HAP-1 (cell line): ENCODE measurements at regions not wholly inside any gene's neighbourhood (a gene's known extent, or its start where the extent isn't known, plus 50 kb on each side); places are given as distances from the start of the nearest gene placed in this dataset.

Source experiments
- DNase-seq, 2 experiments: peaks; one replicate each; pipeline ENCODE4 v3.0.0-alpha.2; 2016 to 2020; ENCODE audit warnings: low spot score in 2 of 2
- H3K27me3 ChIP-seq: fragments of 250-450 bp; sonication (Bioruptor Pico); 2 replicates; pipeline ENCODE4 v1.5.1; 2020; ENCODE audit warnings: low read depth, mild to moderate bottlenecking, moderate library complexity
- H3K36me3 ChIP-seq: fragments of 250-450 bp; sonication (Bioruptor Pico); replicated peaks from 2 replicates; pipeline ENCODE4 v1.5.1; 2020; ENCODE audit warnings: mild to moderate bottlenecking
- H3K4me1 ChIP-seq: fragments of 250-450 bp; sonication (Bioruptor Pico); 2 replicates; pipeline ENCODE4 v1.5.1; 2020; ENCODE audit warnings: mild to moderate bottlenecking
- H3K4me3 ChIP-seq: fragments of 250-450 bp; sonication (Bioruptor Pico); 2 replicates; pipeline ENCODE4 v1.5.1; 2020; ENCODE audit warnings: mild to moderate bottlenecking, moderate library complexity
- H3K9me3 ChIP-seq: fragments of 250-450 bp; sonication (Bioruptor Pico); 2 replicates; pipeline ENCODE4 v1.5.1; 2020; ENCODE audit warnings: mild to moderate bottlenecking, moderate library complexity
- in situ Hi-C: fragments of 300-500 bp; cut with MboI; formaldehyde crosslinking; loops from 3 replicates; pipeline ENCODE4 v1.14.3; 2020; ENCODE audit warnings: low sequenced_read_pairs, inconsistent platforms, mixed read lengths

DNA sequence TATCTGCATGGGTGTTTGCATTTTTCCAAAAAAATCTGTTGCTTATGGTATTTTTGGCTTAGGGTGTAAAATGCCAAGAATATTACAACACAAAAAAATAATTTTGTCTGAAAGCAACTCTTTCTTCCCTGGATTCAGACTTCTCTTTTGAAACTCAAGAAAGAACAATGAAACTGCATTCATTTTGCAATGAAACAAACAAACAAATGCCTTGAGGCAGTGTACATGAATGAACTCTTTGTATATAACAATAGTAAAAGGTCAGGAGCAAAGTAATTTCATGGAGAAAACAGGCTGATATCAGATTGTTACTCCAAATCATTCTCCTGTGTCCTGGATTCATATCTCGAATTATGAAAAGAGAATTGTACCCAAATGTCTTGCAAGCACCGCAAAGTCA is 301.6 kb upstream of the CDH20 start:
- Histone ChIP-seq H3K9me3 (no peaks in the 10 kb centered on the region), H3K4me3 (no peak overlapping the region), H3K27me3 (no peaks in the 10 kb centered on the region), H3K36me3 (no peaks in the 10 kb centered on the region), H3K4me1 (no peaks in the 10 kb centered on the region)
- in situ Hi-C loops: no loop called here
- DNase-seq: no peak

DNA sequence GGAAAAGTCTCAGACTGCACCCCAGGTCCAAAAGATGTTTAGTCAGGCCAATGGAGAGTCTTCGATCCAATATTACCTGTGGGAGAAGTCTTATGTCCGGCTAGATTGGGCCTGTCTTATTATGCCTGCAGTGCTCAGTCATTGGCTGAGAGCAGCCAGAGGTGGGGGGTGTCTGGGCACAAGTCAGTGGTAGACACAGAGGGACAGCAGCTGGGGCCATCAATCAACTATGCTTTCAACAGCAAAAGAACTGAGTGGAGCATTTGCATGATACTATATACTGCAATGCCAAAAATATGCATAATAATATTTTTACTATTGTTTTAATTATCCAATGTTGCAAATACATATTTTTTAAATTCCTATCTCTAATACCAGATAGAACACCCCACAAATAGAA is 298.6 kb upstream of the CDH20 start:
- H3K27me3 ChIP-seq: no peaks in the 10 kb centered on the region
- DNase-seq: no peak

DNA sequence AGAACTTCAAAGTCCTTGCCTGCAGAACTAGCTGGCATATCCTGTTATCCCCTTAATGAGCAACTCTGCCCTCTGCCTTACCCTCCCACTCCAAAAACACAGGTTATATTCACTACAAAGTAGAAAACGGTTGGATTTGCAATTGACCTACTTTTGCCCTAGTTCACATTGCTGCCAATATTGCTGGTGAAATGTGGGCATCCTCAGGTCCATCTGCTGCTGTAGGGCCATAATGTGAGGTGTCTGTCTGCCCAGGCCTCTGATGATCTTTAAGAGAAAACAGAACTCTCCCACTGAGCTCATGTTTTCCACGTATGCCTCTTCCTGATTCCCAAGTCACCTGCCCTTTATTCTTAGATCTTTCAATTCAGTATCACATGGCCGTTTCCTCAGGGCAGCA is 294.0 kb upstream of the CDH20 start:
- no peak for DNase-seq
- Histone ChIP-seq H3K36me3 (no peaks in the 10 kb centered on the region), H3K27me3 (no peaks in the 10 kb centered on the region), H3K4me3 (no peak overlapping the region), H3K9me3 (no peaks in the 10 kb centered on the region), H3K4me1 (no peaks in the 10 kb centered on the region)
- in situ Hi-C loops: no loop called here

More for the DNA sequence above, 298.6 kb upstream of the CDH20 start:
- H3K36me3 ChIP-seq: no peaks in the 10 kb centered on the region
- in situ Hi-C loops: no loop called here
- no peaks in the 10 kb centered on the region for H3K9me3 ChIP-seq
- no peaks in the 10 kb centered on the region for H3K4me1 ChIP-seq
- no peak overlapping the region for H3K4me3 ChIP-seq

DNA sequence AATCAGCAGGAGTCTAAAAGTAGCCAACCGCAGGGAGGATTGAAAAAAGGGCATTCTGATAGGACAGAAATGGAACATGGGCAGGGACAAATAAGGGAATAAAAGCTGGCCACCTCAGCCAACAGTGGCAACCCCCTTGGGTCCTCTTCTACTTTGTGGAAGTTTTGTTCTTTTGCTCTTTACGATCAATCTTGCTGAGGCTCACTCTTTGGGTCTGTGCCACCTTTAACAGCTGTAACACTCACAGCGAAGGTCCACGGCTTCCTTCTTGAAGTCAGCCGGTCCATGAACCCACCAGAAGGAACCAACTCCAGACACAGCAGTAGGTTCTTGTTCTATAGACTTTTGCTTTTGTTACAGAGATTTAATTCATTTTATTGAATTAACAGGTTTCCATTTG is 285.4 kb upstream of the CDH20 start:
- Histone ChIP-seq H3K9me3 (no peaks in the 10 kb centered on the region), H3K4me3 (no peak overlapping the region), H3K27me3 (no peaks in the 10 kb centered on the region), H3K4me1 (no peaks in the 10 kb centered on the region), H3K36me3 (no peaks in the 10 kb centered on the region)
- in situ Hi-C loops: no loop called here
- DNase-seq: no peak

DNA sequence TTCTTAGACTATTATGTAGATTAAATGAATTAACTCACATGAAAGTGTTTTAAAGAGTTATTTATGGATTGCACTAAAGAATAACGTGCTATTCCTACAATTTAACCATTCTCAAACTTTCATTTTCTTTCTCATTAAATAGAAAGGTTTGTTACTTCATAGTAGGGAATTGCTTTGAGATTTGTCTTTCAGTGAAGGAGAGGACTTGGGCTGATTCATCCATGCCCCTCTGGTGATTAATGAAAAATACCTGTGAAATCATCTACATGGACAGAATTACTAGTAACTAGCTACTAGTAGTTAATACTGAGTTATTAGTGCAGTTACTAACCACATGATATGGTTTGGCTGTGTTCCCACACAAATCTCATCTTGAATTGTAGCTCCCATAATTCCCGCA is 275.8 kb upstream of the CDH20 start:
- DNase-seq: no peak
- H3K4me1 ChIP-seq: no peaks in the 10 kb centered on the region
- no peaks in the 10 kb centered on the region for H3K9me3 ChIP-seq
- H3K36me3 ChIP-seq: no peaks in the 10 kb centered on the region
- no peak overlapping the region for H3K4me3 ChIP-seq
- 0 out of 2 replicates have a peak, but pooled peaks cover 3% of the 10 kb centered on the region for H3K27me3 ChIP-seq
- in situ Hi-C loops: no loop called here

DNA sequence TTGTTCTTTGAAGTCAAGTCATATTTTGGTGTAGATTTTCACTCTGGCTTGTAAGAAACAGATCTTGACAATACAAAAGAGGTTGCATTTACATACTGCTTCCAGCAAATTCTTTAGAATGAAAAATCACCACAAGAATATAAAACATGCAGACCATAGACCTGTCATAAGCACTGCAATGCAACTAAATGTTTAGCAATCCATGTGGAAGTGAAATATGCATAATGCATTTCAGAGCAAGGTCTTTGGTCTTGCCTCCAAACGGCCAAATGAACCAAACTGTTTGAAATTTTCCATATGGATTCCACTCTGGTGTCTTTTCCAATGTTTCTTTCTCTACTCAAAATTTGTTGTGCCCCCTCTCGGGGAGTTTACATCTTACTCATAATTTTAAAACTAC is 271.0 kb upstream of the CDH20 start:
- Histone ChIP-seq H3K4me1 (no peaks in the 10 kb centered on the region), H3K27me3 (0 out of 2 replicates have a peak, but pooled peaks cover 3% of the 10 kb centered on the region), H3K4me3 (no peak overlapping the region), H3K9me3 (no peaks in the 10 kb centered on the region), H3K36me3 (no peaks in the 10 kb centered on the region)
- no peak for DNase-seq
- in situ Hi-C loops: no loop called here

DNA sequence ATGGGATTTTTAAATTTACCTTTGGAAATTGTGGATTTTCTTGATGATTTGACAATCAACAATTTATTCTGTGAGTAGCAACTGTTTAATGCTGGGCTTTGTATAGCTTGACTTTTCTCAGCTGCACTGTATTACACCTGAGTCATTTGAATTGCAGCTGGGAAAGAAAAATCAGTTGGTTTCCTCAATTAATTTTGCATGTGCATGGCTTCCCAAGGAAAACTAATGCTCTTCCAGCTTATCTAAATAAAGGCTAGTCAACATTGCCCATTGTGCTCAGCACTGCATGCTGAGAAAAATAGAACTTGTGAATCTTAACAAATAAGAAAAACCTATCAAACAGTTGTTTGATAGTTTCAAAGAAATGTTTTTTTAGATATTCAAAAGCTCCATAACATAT is 268.3 kb upstream of the CDH20 start:
- in situ Hi-C loops: no loop called here
- no peaks in the 10 kb centered on the region for H3K9me3 ChIP-seq
- H3K36me3 ChIP-seq: no peaks in the 10 kb centered on the region
- H3K4me1 ChIP-seq: no peaks in the 10 kb centered on the region
- H3K27me3 ChIP-seq: 0 out of 2 replicates have a peak, but pooled peaks cover 3% of the 10 kb centered on the region
- no peak overlapping the region for H3K4me3 ChIP-seq
- no peak for DNase-seq

DNA sequence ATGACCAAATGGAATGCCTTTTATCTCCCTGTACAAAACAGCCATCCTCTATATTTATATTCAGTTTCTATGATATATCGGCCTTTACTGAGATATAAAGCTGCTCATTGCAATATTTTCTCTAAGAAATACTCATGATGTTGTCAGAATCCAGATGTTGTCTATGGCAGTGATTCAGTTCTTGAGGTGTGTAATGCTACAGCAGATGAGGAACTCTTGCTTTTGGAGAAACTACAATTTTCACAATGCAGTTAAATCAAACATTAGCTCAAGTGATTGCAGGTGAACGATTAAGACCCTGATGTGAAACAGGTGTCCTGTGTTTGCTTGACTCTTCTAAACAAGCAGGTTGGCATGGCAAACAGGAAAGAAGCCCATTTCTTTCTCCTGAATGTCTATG is 256.2 kb upstream of the CDH20 start:
- no peaks in the 10 kb centered on the region for H3K4me1 ChIP-seq
- no peaks in the 10 kb centered on the region for H3K36me3 ChIP-seq
- DNase-seq: no peak
- in situ Hi-C loops: no loop called here
- H3K9me3 ChIP-seq: no peaks in the 10 kb centered on the region
- no peaks in the 10 kb centered on the region for H3K27me3 ChIP-seq
- H3K4me3 ChIP-seq: no peak overlapping the region

DNA sequence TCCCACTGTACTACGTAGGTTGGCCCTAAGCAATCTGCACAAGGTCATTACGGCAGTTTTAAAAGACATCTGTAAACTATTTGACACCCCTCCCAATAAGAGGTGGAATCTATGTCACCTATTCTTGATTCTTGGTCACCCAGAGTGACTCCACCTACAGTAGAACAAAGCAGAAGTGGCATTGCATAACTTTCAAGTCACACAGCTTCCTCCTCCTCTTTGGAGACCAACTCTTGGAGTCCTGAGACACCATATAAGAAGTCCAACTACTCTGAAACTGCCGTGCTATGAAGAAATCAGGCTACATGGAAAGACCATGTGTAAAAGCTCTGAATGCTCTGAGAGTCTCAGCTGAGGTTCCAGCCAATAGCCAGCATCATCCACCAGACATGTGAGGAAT is 253.5 kb upstream of the CDH20 start:
- DNase-seq: no peak
- Histone ChIP-seq H3K4me1 (no peaks in the 10 kb centered on the region), H3K4me3 (no peak overlapping the region), H3K36me3 (no peaks in the 10 kb centered on the region), H3K27me3 (no peaks in the 10 kb centered on the region), H3K9me3 (no peaks in the 10 kb centered on the region)
- in situ Hi-C loops: no loop called here

DNA sequence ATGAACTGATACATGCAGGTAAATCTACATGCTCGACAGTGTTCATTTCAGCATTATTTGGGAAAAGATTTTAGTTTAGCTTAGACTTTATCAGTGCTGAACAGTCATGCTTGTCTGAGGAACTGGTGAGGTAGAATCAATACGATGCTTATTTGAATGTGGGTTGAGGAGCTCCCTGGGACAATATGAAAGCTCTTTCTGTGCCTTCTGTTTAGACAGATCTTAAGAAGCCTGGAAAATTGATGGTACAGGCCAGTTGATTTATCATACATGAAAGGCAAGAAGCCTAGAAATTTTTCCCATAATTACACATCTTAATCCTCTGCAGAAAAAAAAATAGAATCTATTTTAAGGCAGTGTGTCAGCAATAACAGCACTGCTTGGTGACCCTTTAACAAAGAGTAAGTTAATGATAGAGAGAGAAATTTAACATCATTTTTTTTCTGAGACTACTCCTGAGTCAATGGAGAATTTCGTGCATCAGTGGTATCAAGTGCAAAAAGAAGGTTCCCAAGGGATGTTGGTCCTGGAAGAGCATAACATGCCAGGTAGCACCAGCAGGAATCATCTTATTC is 252.2 kb upstream of the CDH20 start:
- Histone ChIP-seq H3K4me3 (no peak overlapping the region), H3K27me3 (no peaks in the 10 kb centered on the region), H3K36me3 (no peaks in the 10 kb centered on the region), H3K9me3 (no peaks in the 10 kb centered on the region), H3K4me1 (no peaks in the 10 kb centered on the region)
- no peak for DNase-seq
- in situ Hi-C loops: no loop called here

DNA sequence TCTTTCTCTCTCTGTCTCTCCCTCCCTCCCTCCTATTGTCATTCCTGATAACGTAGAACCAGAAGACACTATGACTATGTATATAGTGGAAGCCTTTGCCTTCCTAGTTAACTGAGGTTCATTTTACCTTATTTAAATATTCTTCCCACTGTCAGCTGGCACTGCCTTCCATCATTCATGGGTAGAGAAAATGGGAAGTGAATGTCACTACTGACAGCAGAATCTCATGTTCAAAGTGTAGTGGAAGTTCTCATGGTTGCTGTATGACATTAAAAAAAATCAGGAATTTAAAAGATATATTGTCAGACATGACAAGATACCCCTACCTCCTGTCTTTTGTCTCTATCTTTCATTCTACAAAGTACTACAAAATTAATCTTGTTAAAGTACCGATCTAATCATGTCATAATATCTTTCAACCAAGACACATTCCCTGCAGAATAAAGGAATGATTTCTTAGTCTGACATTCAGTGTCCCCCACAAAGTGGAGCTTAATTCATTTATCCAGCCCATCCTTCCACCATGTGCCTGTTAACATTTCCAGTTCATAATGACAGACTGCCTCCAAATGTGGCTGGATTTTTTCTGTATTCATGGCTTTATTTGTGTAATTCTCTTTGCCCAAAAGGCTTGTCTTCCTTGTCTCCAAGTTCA is 250.1 kb upstream of the CDH20 start:
- Histone ChIP-seq H3K9me3 (no peaks in the 10 kb centered on the region), H3K4me1 (no peaks in the 10 kb centered on the region), H3K27me3 (no peaks in the 10 kb centered on the region), H3K36me3 (no peaks in the 10 kb centered on the region), H3K4me3 (no peak overlapping the region)
- in situ Hi-C loops: no loop called here
- no peak for DNase-seq

DNA sequence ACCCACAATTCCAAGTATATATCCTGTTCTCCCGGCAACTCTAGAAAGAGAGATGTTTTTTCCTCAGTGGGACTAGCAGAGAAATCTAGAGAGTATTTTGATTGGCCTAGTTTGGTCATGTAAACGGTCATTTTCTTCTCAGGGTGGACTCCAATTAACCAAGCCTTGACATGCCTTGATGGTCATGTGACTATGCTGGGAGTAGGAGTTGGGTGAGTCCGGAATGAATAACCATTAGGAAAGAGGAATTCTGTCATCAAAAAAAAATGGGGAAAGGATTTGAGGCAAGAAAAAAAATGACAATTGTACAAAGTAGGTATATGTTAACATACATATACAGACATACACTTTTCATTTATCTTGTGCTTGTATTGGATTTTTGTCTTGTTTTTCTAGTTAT is 248.2 kb upstream of the CDH20 start:
- in situ Hi-C loops: no loop called here
- Histone ChIP-seq H3K9me3 (no peaks in the 10 kb centered on the region), H3K4me1 (no peaks in the 10 kb centered on the region), H3K4me3 (no peak overlapping the region), H3K27me3 (no peaks in the 10 kb centered on the region), H3K36me3 (no peaks in the 10 kb centered on the region)
- DNase-seq: no peak

DNA sequence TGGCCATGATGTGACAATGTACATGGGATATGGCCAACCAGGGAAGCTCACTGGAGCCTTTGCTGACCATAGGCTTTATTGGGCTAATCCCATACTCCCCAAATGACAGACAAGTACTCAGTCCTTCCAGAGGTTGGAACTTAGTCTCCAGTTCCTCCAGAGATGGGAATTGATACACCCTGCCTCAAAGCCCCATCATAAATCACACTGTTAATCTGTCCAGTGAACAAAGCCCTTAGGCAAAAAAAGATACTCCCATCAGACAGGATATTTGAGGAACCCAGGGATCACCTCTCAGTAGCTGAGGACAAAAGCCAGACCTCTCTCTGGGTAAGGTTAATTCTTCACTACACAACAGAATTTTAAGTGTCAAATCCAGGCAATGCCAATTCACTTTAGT is 247.5 kb upstream of the CDH20 start:
- no peaks in the 10 kb centered on the region for H3K9me3 ChIP-seq
- no peaks in the 10 kb centered on the region for H3K4me1 ChIP-seq
- DNase-seq: no peak
- in situ Hi-C loops: no loop called here
- H3K36me3 ChIP-seq: no peaks in the 10 kb centered on the region
- H3K27me3 ChIP-seq: no peaks in the 10 kb centered on the region
- H3K4me3 ChIP-seq: no peak overlapping the region

DNA sequence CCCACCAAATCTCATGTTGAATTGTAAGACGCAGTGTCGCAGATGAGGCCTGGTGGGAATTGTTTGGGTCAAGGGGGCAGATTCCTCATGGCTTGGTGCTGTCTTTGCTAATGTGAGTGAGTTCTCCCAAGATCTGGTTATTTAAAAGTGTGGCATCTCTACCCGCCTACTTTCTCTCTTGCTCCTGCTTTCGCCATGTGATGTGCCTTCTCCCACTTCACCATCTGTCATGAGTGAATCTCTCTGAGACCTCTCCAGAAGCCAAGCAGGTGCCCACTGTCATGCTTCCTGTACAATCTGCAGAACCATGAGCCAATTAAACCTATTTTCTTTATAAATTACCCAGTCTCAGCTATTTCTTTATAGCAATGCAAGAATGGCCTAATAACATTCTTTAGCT is 246.6 kb upstream of the CDH20 start:
- DNase-seq: no peak
- no peaks in the 10 kb centered on the region for H3K36me3 ChIP-seq
- H3K4me3 ChIP-seq: no peak overlapping the region
- no peaks in the 10 kb centered on the region for H3K9me3 ChIP-seq
- H3K4me1 ChIP-seq: no peaks in the 10 kb centered on the region
- in situ Hi-C loops: no loop called here
- no peaks in the 10 kb centered on the region; the same call in 1 of the 2 replicates for H3K27me3 ChIP-seq

DNA sequence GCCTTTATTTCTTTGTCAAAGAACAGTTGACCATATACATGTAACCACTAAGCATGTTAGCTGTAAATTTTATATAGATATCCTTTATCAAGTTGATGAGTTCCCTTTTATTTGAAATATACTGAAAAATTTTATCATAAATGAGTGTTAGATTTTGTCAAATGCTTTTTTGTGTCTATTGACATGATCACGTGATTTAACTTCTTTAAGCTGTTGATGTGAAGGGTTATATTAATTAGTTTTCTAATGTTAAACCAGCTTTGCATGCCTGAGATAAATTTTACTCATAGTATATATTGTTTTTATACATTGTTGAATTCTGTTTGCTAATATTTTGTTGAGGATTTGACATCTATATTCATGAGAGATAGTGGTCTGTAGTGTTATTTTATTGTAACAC is 241.9 kb upstream of the CDH20 start:
- Histone ChIP-seq H3K9me3 (no peaks in the 10 kb centered on the region), H3K4me1 (no peaks in the 10 kb centered on the region), H3K36me3 (no peaks in the 10 kb centered on the region), H3K27me3 (no peaks in the 10 kb centered on the region; the same call in 1 of the 2 replicates), H3K4me3 (no peak overlapping the region)
- DNase-seq: no peak
- in situ Hi-C loops: no loop called here
